Fibroblast of skin of right quadriceps (primary cell): ENCODE measurements at regions not wholly inside any gene's neighbourhood (a gene's known extent, or its start where the extent isn't known, plus 50 kb on each side); places are given as distances from the start of the nearest gene placed in this dataset.

Experiments used
- DNase-seq: peaks from one replicate; pipeline ENCODE4 v3.0.0-alpha.2; 2013

GRCh38 chr11:121723246-121723741 is 270.5 kb upstream of the SORL1-AS1 start:
- DNase-seq = peak; percentile 50

- peak; percentile 91 for DNase-seq
These were observed 269.9 kb upstream of the SORL1-AS1 start for GRCh38 chr11:121722431-121723245.

DNA sequence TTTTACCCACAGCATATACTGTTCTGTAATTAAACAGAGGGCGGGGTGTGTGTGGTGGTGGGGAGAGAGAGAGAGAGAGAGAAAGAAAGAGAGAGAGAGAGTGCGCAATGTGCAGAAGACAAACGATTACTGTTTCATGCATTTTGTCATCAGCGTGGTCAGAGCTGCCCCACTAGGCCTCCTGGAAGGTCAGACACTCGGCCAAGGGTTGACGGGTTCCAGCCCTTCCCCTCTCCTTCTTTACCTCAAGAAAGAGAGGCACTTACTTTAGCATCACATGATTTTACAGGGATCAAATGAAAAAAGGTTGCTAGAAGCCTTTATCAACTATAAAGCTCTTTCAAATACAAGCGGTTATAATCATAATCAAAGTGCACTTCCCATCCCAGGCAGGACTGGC is 269.2 kb upstream of the SORL1-AS1 start:
- no peak for DNase-seq

GRCh38 chr11:121721448-121721847 is 268.7 kb upstream of the SORL1-AS1 start:
- DNase-seq = no peak

DNA sequence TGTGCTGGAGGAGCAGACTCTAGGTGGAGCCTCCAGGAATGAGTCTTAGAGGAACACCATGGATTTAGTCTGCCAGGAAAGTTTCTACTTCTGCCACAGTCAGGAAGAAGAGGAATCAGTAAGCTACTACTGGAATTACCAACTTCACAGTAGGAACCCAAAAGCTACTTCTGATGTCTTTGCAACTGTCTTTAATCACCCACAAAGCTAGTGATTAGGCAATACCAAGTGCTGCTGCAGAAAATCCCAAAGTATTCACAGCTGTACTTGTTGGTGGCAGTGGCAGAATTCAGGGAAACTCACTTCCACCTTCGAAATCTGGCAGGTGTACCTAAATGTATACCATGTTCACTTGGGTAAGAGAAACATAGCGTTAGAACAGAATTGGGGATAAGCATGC is 264.5 kb upstream of the SORL1-AS1 start:
- DNase-seq = no peak

DNA sequence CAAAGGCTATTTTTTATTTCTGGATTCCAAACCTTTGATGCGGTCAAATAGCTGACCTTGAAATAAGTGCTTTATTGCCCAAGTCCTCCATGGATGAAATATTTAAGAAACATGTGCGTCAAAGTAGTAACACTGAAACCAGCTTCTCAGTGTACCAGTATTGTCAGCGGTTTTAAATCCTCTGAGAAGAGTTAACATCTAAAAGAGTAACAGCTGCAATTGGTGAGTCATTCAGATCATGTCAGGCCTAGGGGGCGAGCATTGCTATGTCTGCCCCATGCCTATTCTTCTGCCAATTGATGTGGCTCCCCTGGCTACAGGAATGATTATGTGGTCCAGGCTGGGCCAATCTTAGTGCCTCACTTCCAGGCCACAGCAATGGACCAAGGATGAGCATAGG is 263.3 kb upstream of the SORL1-AS1 start:
- peak; percentile 78 for DNase-seq

- peak; percentile 22 for DNase-seq
These were observed 262.6 kb upstream of the SORL1-AS1 start for GRCh38 chr11:121715405-121715804.

- DNase-seq = peak; percentile 54
These were observed 261.6 kb upstream of the SORL1-AS1 start for GRCh38 chr11:121714351-121714750.

DNA sequence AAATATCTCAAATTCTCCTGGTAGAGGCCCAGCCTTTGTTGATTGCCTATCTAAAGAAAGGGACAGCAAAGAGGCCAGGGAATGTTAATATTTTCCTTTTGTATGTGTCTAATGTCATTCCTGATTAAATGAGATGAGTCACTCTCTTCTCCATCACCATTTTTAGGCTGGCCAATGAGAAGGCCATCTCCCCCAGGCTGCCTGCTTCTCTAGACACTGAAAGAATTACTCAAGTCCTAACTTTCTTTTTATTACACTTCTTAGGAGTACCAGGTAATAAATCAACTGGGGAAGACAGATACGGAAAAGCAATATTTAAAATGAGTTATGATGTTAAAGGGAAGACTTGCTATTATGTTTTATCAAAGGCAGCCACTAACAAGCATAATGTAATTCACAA is 259.2 kb upstream of the SORL1-AS1 start:
- DNase-seq = peak; percentile 71

DNA sequence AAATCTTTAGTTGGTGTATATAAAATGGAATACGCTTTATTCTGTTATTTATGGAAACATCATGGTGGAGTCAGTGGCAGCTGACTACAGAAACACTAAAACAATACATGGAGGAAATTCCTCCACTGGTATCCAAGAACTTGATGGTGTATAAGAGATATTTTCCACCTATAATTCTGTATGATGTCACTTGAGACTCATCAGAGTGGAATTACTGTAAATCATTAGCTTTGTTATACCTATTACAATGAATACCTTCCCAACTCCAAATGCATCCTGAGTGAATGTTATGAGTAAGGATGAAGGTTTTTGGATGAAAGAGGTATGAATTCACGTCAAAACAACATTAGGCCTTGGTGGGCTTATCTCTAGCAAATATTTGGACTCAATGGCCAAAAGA is 258.5 kb upstream of the SORL1-AS1 start:
- no peak for DNase-seq

DNA sequence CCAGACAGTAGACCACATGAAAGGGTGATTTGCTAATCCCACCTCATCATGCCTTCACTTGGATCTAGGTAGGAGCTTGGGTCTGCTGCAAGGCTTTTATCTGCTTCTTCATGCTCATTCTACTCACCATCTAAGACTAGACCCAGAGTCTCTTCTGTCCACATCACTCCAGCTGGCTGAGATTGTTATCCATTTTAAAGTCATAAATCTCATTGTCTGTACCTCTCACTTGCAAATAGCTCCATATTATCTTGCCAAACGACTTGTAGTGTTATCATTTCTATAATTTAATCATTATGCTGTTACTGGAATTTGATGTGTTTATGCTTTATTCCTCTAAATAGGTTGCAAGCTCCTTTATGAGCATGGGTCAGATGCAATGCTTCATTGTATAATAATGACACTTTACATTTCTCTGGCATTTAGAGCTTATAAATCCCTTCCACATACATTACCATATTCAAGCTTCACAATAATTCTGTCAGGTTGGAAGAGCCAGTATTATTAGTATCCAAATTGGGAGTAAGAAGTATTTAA is 254.2 kb upstream of the SORL1-AS1 start:
- no peak for DNase-seq

DNA sequence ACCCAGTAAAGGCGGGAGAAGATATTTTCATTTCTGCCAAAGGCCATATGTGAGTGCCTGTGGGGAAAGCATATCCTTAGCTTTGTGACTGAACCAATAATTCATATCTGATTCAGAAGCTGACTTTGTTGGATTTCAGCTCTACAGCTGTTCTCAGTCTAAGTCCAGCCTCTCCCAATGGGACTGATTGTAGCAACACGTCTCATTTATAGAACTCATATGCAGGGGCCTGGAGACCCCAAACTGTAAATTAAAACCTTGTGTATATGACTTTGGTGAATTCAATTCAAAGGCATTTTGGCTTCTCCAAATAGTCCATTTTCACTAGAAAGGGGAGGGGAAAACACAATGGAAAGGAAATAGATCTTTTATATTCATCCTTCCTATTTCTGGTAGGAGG is 250.4 kb upstream of the SORL1-AS1 start:
- no peak for DNase-seq

DNA sequence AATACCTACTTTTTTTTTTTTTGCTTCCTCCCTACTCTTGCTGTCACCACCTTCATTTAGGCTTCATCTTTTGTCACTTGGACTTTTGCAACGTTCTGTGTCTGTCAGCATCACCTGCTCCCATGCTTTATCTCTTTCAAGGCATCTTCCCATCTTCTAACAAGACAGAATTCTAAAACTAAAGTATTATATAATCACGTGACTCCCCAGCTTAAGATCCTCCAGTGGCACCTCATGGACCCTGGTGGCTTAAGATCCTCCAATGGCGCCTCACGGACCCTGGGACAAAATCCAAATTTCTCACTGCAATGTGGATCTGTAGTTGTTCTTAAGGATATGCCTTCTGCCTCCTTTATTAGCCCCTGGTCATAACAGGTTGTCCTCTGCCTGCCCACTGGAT is 248.2 kb upstream of the SORL1-AS1 start:
- no peak for DNase-seq

- DNase-seq = no peak
These were observed 247.0 kb upstream of the SORL1-AS1 start for GRCh38 chr11:121699801-121700200.

GRCh38 chr11:121696931-121697670 is 244.3 kb upstream of the SORL1-AS1 start:
- DNase-seq = no peak

GRCh38 chr11:121696177-121696871 is 243.6 kb upstream of the SORL1-AS1 start:
- DNase-seq = no peak

- no peak for DNase-seq
These were observed 239.5 kb upstream of the SORL1-AS1 start for GRCh38 chr11:121692236-121692635.

DNA sequence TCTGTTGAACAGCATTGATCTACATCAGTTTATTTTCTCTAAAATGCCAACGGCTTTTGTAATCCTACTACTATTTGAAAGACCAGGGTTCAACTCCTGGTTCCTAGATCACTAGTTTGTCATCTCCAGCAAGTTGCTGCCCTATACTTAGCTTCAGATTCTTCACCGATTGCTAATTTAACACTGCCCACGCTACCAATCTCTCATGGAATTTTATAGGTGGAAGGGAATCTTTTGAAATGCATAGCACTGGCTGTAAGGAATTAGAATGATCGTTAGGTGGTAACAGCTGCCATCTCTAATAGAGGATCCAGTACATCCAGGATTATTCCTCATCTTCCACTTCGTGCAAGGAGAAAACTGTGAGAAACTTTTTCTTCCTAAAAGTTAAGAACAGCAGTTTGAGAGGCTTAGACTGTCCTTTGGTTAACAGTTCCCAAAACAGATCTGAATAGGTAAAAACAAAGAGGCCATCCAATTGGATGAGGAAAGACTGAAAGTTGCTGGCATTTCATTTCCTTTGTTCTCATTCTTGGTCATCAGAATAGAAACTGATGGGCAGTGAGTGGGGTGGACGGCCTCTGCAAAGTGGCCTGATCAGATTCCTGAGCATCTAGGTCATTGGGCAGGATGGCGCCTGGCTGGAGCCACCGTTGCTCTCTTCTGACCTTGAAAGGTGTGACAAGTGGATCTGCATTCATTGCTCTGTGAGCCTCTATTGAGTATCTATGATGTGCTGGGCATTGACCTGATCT is 236.3 kb upstream of the SORL1-AS1 start:
- DNase-seq = no peak

DNA sequence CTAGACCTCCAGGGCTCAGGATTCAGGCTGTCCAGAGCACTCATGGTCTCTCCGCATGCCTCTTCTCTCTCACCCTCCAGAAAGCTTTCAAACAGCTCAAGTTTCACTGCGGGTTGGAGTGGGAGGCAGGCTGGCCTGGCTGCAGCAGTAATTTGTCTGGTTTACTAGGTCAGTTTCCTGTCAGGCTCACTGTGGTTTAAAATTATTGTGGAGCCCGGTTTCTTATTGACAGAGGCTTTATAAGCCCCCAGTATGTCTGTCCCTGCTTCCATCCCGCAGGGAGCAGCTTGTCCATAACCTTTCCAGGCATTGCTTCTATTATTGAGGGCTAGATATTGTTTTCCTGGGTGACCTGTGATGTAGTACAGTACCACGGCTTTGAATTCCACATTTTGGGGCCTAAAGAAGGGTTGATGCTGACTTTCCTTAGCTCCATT is 235.3 kb upstream of the SORL1-AS1 start:
- peak; percentile 43 for DNase-seq

GRCh38 chr11:121683791-121684190 is 231.0 kb upstream of the SORL1-AS1 start:
- no peak for DNase-seq
